DMS 273 (cell line): ENCODE measurements at regions not wholly inside any gene's neighbourhood (a gene's known extent, or its start where the extent isn't known, plus 50 kb on each side); places are given as distances from the start of the nearest gene placed in this dataset.

ENCODE experiments used
- DNase-seq: peaks from one replicate; lab custom pipeline; 2025; ENCODE audit not compliant: unreplicated experiment; lab: John Stamatoyannopoulos, UW

DNA sequence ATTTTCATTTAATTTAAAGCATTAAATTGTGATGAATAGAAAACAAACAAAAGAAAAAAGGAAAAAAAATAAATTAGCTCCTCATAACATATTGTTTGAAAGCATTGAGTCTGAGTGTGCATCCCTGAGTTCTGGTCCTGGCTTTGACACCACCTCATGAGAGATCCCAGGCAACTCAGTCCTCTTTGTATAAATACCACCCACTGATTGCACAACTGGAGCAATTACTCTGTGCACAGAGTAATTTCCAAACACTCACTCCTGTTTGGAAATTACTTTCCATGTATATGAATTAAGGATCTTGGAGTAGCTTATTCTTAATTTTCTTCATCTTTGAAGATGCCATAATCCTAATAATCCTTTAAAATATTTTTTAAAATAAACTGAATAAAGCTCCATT lies 59.4 kb upstream of the C5orf46 start:
- DNase-seq = no peak

DNA sequence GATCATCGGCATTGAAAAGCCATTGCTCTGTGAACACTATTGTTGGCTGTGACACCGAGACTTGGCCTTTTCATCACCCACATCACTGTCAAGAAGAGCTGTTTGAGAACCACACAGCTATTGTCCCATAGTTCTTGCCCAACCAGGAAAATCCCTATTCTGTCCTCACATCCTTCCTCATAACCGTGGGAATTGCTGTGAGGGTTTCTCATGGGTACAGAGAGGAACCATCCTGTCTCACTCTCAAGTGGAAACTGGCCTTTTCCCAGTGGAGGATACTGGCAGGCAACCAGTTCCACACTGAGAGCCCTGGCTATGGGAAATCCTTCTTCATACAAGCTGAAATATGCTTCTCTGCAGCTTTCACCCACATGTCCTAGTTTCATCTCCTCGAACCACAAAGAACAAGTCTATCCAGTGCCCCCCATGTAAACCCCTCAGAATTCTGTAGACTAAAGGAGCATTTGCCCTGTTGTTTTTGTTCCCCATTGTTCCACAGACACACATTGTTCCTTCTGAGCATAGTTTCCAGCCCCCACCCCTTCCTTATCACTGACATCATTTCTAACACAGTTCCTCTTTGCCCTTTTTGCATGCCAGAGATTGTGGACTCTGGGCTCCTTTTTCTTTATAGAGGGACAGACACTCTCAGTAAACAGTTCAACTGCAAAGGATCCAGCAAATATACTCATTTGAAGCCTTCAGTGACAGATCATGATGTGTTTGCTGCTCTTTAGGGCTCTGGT lies 57.8 kb upstream of the C5orf46 start:
- no peak for DNase-seq

DNA sequence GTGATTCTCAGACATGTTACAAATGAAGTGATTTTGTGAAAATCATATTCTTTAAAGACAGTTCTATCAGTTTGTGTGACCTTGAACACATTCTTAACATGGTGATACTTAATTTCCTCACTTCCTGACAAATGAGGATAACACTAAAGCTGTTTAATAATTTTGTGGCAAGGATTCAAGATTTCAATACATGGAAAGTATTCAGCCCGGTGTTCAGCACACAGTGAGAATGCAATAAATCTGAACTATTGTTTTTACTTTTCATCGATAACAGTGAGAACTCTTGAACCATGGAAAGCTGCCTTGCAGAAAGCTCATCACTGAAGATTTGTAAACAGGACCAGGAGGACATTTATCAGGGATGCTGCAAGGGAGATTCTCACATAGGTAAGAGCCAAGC lies 57.1 kb upstream of the C5orf46 start:
- DNase-seq = no peak

DNA sequence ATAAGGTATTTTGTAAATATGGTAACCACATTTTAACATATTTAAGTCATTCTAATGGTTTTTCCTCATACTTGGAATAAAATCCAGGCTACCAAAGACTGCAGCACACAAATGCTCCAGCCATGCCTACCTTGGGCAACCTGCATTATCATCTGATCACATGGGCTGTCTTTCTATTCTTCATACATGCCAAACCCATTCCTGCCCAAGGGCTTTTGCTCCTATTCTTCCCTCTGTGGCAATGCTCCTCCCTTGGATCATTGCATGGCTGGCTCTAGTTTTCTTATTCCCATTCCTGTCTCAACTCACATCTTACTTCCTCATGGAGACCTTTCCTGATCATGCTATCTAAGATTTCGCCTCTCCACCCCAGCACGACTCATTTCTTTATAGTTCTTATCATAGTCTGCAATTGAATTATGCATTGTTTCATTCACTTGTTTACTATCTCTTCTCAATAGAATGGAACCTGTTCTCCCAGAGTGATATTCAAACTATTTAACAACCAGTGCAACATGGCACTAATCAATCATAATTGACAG lies 54.9 kb upstream of the C5orf46 start:
- no peak for DNase-seq

DNA sequence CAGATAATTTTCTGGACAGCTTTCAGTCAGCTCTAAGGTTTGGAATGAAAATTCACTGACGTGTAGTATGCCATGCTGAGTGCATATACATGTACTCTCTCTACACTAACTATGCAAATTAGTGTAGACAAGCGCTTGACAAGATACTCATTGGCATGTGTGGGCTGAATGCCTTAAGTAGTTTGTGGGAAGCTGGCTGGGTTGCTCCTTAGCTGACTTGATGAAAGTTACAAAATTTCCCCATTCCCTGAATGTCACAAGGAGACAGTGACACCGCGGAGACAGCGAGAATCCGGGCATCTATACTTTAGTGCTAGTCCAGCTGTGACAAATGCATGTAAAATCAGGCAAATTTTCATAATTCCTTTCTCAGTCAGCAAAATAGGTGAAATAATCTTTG lies 51.6 kb upstream of the C5orf46 start:
- DNase-seq = no peak

DNA sequence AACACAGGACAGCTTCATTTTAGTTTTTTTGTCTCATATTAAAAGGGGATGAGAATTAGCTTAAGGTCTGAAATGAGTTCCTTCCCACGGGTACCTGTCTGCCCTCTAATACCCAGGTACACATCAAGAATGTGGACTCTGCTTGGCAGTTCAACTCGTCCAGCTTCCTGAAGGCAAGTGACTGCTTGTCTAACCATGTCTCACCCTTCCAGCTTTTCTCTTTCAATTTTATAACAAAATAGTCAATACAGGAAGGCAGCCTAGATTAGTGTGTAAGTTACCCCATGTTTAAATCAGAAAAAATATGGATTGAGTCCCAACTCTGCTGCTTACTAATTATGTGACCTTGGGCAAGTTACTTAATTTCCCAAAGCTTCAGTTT lies 50.5 kb upstream of the C5orf46 start:
- no peak for DNase-seq

DNA sequence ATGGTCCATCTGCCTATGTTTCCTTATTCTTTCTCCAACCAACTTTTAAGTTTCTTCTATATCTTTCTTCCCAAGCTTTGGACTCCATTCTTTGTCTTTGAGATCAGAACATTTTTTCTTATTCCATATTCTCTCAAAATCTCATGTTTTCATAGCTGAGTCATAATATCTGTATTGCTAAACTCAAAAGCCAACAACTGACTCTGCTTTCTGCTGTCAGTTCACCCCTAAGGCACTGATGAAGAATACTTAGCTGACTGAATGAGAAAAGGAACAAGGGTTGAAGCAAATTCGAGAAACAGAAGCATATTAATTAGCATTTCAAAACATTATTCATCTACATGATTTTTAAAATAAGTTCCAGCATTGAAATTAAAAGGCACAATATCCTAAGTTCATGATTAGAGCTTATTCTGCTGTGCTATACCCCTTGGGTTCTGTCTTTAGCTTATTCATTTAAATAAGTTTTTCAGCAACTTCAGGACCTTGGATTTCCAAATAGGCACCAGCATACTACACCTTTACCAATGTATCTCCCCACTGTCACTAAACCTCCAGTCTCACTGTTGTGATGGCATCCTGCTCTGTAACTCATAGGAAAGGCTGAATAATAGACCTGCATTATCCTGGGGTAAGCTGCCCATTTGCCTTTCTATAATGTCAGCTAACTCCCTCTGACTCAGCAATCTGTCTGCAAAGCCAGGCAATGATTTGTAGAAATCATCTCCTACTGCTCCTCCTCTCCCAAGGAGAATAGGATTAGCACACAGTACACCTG lies 49.9 kb upstream of the C5orf46 start:
- DNase-seq = no peak
